ENCODE measurements at regions not wholly inside any gene's neighbourhood (a gene's known extent, or its start where the extent isn't known, plus 50 kb on each side); places are given as distances from the start of the nearest gene placed in this dataset.

DNA sequence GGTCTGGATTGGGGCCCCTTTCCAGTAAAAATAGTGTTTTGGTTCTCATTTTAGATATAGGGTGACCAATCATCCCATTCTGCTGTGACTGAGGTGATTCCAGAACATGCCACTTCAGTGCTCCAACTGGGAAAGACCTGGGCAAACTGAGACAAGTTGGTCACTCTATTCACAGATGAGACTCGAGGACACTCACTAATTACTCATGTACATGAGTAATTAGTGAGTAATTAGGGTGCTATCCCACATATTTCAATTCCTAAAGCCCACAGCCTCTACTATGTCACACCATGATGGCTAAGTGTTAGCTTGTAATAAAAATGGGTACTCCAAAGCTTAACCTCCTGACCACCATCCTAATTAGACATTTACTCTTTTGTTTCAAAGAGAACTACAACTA is 86.0 kb downstream of the CBLN4 start:
- TF ChIP-seq, protein P1, sequence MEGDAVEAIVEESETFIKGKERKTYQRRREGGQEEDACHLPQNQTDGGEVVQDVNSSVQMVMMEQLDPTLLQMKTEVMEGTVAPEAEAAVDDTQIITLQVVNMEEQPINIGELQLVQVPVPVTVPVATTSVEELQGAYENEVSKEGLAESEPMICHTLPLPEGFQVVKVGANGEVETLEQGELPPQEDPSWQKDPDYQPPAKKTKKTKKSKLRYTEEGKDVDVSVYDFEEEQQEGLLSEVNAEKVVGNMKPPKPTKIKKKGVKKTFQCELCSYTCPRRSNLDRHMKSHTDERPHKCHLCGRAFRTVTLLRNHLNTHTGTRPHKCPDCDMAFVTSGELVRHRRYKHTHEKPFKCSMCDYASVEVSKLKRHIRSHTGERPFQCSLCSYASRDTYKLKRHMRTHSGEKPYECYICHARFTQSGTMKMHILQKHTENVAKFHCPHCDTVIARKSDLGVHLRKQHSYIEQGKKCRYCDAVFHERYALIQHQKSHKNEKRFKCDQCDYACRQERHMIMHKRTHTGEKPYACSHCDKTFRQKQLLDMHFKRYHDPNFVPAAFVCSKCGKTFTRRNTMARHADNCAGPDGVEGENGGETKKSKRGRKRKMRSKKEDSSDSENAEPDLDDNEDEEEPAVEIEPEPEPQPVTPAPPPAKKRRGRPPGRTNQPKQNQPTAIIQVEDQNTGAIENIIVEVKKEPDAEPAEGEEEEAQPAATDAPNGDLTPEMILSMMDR (conservative IDR thresholded peaks at IDR 0.05; ENCODE audit: low read depth, low read length) = no peak
- TF ChIP-seq EZH2 (IDR thresholded peaks at IDR 0.05; ENCODE audit: borderline replicate concordance, low read depth, low read length, poor library complexity, severe bottlenecking) = no peak
